ACC112 (cell line): ENCODE measurements at regions not wholly inside any gene's neighbourhood (a gene's known extent, or its start where the extent isn't known, plus 50 kb on each side); places are given as distances from the start of the nearest gene placed in this dataset.
A peak's percentile ranks its signal among the peaks of the same experiment; 100 is the strongest.
"Not testable (repeated sequence)": the region's sequence is repeated elsewhere in the genome, so short reads cannot be mapped to it uniquely, and the experiment has no call there.

Experiments
- H2AFZ ChIP-seq: fragments of 200-600 bp; sonication (generic); one replicate; pipeline ENCODE4 v1.6.0; 2017; ENCODE audit warnings: antibody characterized with exemption, low read length; ENCODE audit not compliant: unreplicated experiment
- H3K27ac ChIP-seq: fragments of 200-600 bp; sonication (generic); 2 replicates; pipeline ENCODE4 v1.5.1; 2014; ENCODE audit warnings: low read depth, mild to moderate bottlenecking, antibody characterized with exemption, low read length, moderate library complexity
- H3K27me3 ChIP-seq: fragments of 200-600 bp; sonication (generic); 2 replicates; pipeline ENCODE4 v1.6.1; 2014; ENCODE audit warnings: mild to moderate bottlenecking, antibody characterized with exemption, low read length, moderate library complexity, mixed read lengths; ENCODE audit not compliant: insufficient read depth
- H3K36me3 ChIP-seq: fragments of 200-600 bp; sonication (generic); 2 replicates; pipeline ENCODE4 v1.6.1; 2016; ENCODE audit warnings: mild to moderate bottlenecking, antibody characterized with exemption, low read length, moderate library complexity, mixed read lengths; ENCODE audit not compliant: insufficient read depth
- H3K4me1 ChIP-seq: fragments of 200-600 bp; sonication (generic); one replicate; pipeline ENCODE4 v1.6.1; 2016; ENCODE audit warnings: low read length, mixed read lengths; ENCODE audit not compliant: insufficient read depth, unreplicated experiment, control insufficient read depth
- H3K4me3 ChIP-seq: fragments of 200-600 bp; sonication (generic); 2 replicates; pipeline ENCODE4 v1.5.1; 2014; ENCODE audit warnings: mild to moderate bottlenecking, low read depth, low read length
- H3K79me2 ChIP-seq: fragments of 200-600 bp; sonication (generic); one replicate; pipeline ENCODE4 v1.6.0; 2016; ENCODE audit warnings: low read length; ENCODE audit not compliant: control insufficient read depth, unreplicated experiment, insufficient read depth

DNA sequence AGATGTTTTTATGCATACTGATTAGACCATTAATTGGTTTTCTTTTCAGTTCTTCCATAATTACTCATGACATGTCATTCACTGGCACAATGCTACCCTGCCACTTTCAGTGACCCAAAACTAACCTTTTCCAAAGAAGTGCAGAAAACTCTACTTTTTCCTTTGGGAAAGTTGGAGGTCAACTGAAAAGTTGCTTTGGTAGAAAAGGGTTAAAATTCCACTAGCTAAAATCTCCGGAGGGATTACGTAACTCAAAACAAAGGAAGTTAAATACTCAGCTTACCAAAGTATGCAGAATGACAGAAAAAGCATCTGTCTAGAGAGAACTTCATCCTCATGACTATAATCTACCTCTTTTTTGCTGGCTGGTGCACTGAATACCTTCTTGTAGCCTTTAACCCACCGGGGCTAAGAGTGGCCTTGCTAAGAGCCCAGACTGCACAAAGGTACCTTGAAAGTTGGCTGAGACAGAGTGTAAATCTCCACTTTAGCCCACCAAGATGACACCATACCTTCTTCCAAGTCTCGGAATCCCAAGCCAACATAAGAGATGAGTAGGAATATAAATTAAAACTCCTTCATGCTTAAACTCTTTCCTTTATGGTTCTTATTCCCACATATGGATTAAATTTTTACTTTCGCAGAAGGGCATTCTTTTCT lies 1099.5 kb upstream of the INTU start:
- peaks cover 24% of the 10 kb centered on the region for H3K4me1 ChIP-seq
- H3K27me3 ChIP-seq, result no peaks in the 10 kb centered on the region
- no peaks in the 10 kb centered on the region for H3K36me3 ChIP-seq
- no peak overlapping the region for H3K27ac ChIP-seq
- no peaks in the 10 kb centered on the region for H3K79me2 ChIP-seq
- no peak overlapping the region for H2AFZ ChIP-seq
- no peak overlapping the region for H3K4me3 ChIP-seq

DNA sequence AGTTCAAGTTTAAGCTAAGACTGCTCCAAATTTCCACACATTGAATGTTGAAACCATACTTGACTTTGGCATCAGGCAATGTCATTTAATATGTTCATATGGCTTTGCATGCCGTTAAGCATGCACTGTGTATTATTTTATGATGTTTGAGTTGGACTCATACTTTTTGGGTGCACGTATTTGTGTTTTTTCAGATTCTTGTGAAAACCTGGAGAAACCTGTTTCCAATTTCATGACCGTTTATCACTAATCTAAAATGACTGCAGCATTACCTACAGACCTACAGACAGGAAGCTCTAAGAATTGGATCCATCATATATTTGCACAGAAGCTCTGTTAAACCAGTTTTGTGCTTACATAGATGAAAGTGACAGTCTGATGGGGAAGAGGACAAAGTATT lies 1093.0 kb upstream of the INTU start:
- no peak overlapping the region for H2AFZ ChIP-seq
- H3K4me3 ChIP-seq, result no peak overlapping the region
- peaks cover 3% of the 10 kb centered on the region; the same call in 1 of the 2 replicates for H3K27me3 ChIP-seq
- H3K4me1 ChIP-seq, result no peaks in the 10 kb centered on the region
- H3K79me2 ChIP-seq, result no peaks in the 10 kb centered on the region
- no peaks in the 10 kb centered on the region for H3K36me3 ChIP-seq
- H3K27ac ChIP-seq, result no peak overlapping the region

DNA sequence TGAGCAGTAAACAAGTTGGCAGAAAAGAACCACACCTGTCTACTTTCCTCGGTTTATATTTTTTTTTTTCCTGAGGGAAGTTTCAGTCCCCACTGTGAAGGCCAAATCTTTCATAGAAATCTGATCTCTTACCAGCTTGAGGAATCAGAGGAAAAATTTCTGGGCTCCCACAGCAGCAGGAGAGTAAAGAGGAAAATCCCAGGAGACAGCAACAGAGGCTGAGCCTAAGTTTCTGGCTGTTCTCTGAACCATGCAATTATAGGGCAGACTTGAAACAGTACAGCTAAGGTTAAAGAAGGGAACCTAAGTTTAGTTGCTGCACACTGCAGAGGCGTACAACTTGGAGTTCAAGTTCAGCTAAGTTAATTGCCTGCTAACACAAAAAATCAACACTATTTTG lies 1090.9 kb upstream of the INTU start:
- Histone ChIP-seq H3K27me3 (peaks cover 3% of the 10 kb centered on the region; the same call in 1 of the 2 replicates), H3K4me1 (no peaks in the 10 kb centered on the region), H2AFZ (no peak overlapping the region), H3K36me3 (no peaks in the 10 kb centered on the region), H3K4me3 (no peak overlapping the region), H3K79me2 (no peaks in the 10 kb centered on the region), H3K27ac (no peak overlapping the region)

DNA sequence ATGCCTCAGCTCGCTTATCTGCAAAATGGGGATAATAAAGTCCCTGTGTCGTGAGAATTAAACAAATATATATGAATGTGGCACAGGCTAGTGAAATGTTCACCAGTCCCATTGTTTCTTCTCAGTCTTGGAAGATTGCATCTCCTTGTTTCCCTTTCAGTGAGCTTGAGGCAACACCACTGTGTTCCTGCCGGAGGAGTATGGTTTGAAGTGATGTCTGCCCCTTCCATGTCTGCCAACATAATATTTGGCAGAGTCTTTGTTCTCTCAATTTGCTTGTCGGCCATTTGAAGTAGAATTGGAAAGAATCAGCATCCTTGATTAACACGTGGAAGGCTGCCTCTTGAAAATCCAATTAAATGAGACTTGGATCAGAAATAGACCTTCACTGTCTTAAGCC lies 1088.5 kb upstream of the INTU start:
- Histone ChIP-seq H3K4me1 (no peaks in the 10 kb centered on the region), H3K36me3 (no peaks in the 10 kb centered on the region), H3K27me3 (peaks cover 3% of the 10 kb centered on the region; the same call in 1 of the 2 replicates), H3K27ac (no peak overlapping the region), H3K4me3 (no peak overlapping the region), H2AFZ (no peak overlapping the region), H3K79me2 (no peaks in the 10 kb centered on the region)

DNA sequence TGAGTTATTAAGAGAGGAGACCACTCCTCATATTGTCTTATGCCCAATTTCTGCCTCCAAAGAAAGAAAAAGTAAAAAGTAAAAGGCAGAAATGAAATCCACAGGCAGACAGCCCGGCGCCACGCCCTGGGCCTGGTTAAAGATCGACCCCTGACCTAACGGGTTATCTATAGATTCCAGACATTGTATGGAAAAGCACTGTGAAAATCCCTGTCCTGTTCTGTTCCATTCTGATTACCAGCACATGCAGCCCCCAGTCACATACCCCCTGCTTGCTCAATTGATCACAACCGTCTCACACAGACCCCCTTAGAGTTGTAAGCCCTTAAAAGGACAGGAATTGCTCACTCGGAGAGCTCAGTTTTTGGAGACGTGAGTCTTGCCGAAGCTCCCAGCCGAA lies 1086.6 kb upstream of the INTU start:
- H3K4me1 ChIP-seq, H3K27me3 ChIP-seq, H3K36me3 ChIP-seq, H3K4me3 ChIP-seq, H3K79me2 ChIP-seq, H3K27ac ChIP-seq, H2AFZ ChIP-seq: not testable (repeated sequence)

DNA sequence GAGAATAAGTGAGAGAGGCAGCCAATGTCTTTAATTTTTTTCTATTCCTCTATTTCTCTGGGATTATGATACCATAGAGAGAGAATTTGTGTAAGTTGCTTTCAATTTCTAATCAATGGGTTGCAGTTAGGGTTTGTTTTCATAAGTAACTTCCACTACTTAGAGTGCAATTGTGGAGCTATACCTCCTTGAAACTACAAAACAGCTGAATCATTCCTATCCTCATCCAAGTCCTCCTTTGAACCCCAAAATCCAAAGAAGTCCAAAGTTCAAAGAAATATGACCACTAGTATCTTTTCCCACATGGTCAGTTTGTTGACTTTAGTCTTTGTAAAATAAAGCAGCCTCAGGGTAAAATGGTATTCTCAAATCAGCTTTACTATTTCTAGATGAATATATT lies 1085.4 kb upstream of the INTU start:
- no peak overlapping the region for H2AFZ ChIP-seq
- no peaks in the 10 kb centered on the region for H3K79me2 ChIP-seq
- H3K36me3 ChIP-seq, result no peaks in the 10 kb centered on the region
- H3K27me3 ChIP-seq, result no peaks in the 10 kb centered on the region
- no peak overlapping the region for H3K27ac ChIP-seq
- no peaks in the 10 kb centered on the region for H3K4me1 ChIP-seq
- no peak overlapping the region for H3K4me3 ChIP-seq

DNA sequence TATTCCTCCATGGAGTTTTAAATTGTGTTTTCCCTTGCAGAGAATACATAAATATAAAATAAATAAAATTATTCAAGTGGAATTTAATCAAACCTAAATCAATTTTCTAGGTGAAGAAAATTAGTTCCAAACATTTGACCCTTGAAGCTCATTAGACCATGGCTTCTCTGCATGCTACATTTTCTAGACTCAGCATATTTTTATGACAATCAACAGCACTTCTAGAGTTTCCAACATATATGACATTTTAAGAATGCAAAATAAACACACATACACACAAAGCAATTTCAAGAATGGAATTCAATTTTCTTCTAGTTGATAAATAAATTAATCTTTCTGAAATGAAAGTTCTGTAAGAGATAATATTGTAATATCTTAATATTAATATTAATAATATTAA lies 1083.9 kb upstream of the INTU start:
- H2AFZ ChIP-seq, result no peak overlapping the region
- no peak overlapping the region for H3K27ac ChIP-seq
- no peaks in the 10 kb centered on the region for H3K4me1 ChIP-seq
- H3K4me3 ChIP-seq, result no peak overlapping the region
- H3K27me3 ChIP-seq, result no peaks in the 10 kb centered on the region
- H3K36me3 ChIP-seq, result no peaks in the 10 kb centered on the region
- no peaks in the 10 kb centered on the region for H3K79me2 ChIP-seq

DNA sequence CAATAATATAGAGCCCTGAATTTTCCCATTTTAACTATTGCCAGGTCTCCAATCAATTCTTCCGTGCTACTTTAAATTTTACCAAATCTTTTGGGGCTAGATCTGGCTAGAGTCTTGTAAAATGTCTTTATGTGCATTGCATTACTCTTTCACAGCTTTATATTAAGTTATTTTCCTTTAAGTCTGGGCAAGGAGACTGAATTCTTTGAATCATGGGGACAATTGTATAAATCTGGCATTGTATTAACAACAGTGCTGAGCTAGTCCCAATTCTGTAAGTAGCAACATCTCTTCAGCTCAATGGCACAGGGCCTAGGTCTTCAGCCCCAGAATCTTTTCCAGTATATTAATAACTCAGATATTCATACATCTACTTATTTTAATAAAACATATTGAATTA lies 1080.4 kb upstream of the INTU start:
- Histone ChIP-seq H3K4me1 (no peaks in the 10 kb centered on the region), H3K4me3 (no peak overlapping the region), H2AFZ (no peak overlapping the region), H3K36me3 (no peaks in the 10 kb centered on the region), H3K27me3 (no peaks in the 10 kb centered on the region), H3K27ac (no peak overlapping the region), H3K79me2 (no peaks in the 10 kb centered on the region)

DNA sequence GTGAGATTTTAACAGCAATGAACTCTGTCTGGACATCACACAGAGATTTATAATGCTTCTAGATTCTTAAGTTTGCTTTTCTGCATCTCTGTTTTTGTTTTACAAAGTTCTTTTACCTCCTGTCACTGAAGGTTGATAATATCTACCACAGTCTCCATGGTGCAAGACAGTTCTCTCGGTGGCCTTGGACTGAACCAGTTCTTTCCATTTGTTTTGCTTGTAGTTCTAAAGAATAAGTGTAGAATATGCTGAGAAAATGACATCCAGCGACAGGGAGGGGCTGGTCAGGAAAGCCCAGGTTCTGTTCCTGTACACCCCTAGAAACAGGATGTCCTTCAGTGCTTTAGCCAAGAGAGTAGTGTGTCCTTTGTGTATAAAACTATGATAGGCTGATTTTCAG lies 1079.5 kb upstream of the INTU start:
- H3K27me3 ChIP-seq, result no peaks in the 10 kb centered on the region
- no peak overlapping the region for H3K27ac ChIP-seq
- H3K36me3 ChIP-seq, result no peaks in the 10 kb centered on the region
- H3K4me1 ChIP-seq, result no peaks in the 10 kb centered on the region
- H3K79me2 ChIP-seq, result no peaks in the 10 kb centered on the region
- H2AFZ ChIP-seq, result no peak overlapping the region
- no peak overlapping the region for H3K4me3 ChIP-seq

DNA sequence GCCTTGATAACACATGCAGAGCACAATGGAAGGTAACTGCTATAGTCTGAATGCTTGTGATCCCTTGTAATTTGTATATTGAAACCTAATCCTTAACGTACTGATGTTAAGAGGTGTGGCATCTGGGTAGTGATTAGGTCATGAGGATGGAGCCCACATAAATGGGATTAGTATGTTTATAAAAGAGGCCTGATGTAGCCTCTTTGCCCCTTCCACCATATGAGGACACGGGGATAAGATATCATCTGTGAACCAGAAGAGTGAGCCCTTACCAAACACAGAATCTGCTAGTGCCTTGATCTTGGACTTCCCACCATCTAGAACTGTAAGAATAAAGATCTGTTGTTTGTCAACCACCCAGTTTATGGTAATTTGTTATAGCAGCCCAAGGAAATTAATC lies 1074.2 kb upstream of the INTU start:
- Histone ChIP-seq H3K27me3 (no peaks in the 10 kb centered on the region), H3K79me2 (no peaks in the 10 kb centered on the region), H3K4me3 (no peak overlapping the region), H2AFZ (no peak overlapping the region), H3K27ac (no peak overlapping the region), H3K36me3 (no peaks in the 10 kb centered on the region), H3K4me1 (peaks cover 3% of the 10 kb centered on the region)

DNA sequence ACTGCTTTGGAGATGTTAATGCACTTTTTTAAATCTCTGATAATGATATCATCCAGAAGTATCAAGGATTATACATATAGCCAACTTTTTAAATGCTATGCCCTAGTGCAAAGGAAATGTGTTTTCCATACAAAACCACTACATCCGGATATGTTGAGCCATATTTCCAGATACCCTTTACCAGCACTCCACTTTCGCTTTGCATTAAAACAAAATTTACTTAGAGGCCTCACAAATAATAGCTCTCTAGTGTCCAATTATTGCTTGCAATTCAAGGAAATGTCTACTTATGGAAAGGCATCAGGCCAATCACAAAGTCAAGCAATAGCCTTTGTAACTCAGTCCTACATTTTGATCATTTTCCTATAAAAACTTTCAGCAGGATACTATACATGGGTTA lies 1072.8 kb upstream of the INTU start:
- no peaks in the 10 kb centered on the region for H3K79me2 ChIP-seq
- H3K27me3 ChIP-seq, result no peaks in the 10 kb centered on the region
- peak overlapping the region; percentile 48 for H2AFZ ChIP-seq
- peak overlapping the region; percentile 19; the same call in 1 of the 2 replicates for H3K4me3 ChIP-seq
- H3K36me3 ChIP-seq, result no peaks in the 10 kb centered on the region
- peaks cover 3% of the 10 kb centered on the region for H3K4me1 ChIP-seq
- no peak overlapping the region for H3K27ac ChIP-seq
